Effector memory CD4-positive, alpha-beta T cell (primary cell): ENCODE measurements at regions not wholly inside any gene's neighbourhood (a gene's known extent, or its start where the extent isn't known, plus 50 kb on each side); places are given as distances from the start of the nearest gene placed in this dataset.

Experiments
- DNase-seq, 3 donors: peaks; one replicate each; pipeline ENCODE4 v3.0.0-alpha.2; 2020
- H3K27ac ChIP-seq: 2 replicates; pipeline ENCODE4 v1.7.0; 2013; ENCODE audit warnings: mild to moderate bottlenecking, low read length, moderate library complexity; ENCODE audit not compliant: insufficient read depth, poor library complexity, severe bottlenecking
- H3K27me3 ChIP-seq: replicated peaks from 2 replicates; pipeline ENCODE4 v1.7.0; 2013; ENCODE audit warnings: mild to moderate bottlenecking, low read length; ENCODE audit not compliant: insufficient read depth, control insufficient read depth, poor library complexity, severe bottlenecking
- H3K36me3 ChIP-seq: 2 replicates; pipeline ENCODE4 v1.7.0; 2013; ENCODE audit warnings: mild to moderate bottlenecking, low read length, moderate library complexity; ENCODE audit not compliant: control insufficient read depth, insufficient read depth
- H3K4me1 ChIP-seq: 2 replicates; pipeline ENCODE4 v1.7.0; 2013; ENCODE audit warnings: low read length, mild to moderate bottlenecking; ENCODE audit not compliant: control insufficient read depth, insufficient read depth, poor library complexity, severe bottlenecking
- H3K4me3 ChIP-seq: 2 replicates; pipeline ENCODE4 v1.7.0; 2013; ENCODE audit warnings: low read length, low read depth, mild to moderate bottlenecking; ENCODE audit not compliant: insufficient read depth, poor library complexity, severe bottlenecking
- H3K9me3 ChIP-seq: 2 replicates; pipeline ENCODE4 v1.7.0; 2013; ENCODE audit warnings: mild to moderate bottlenecking, low read length, moderate library complexity; ENCODE audit not compliant: control insufficient read depth

- H3K9me3 ChIP-seq: no peaks in the 10 kb centered on the region
- H3K36me3 ChIP-seq: no peaks in the 10 kb centered on the region
- no peak for DNase-seq
- no peak overlapping the region for H3K4me3 ChIP-seq
- no peaks in the 10 kb centered on the region for H3K27me3 ChIP-seq
- no peaks in the 10 kb centered on the region for H3K4me1 ChIP-seq
- H3K27ac ChIP-seq: no peak overlapping the region
These were observed 654.5 kb upstream of the CELF2 start for GRCh38 chr10:10363217-10363616.

DNA sequence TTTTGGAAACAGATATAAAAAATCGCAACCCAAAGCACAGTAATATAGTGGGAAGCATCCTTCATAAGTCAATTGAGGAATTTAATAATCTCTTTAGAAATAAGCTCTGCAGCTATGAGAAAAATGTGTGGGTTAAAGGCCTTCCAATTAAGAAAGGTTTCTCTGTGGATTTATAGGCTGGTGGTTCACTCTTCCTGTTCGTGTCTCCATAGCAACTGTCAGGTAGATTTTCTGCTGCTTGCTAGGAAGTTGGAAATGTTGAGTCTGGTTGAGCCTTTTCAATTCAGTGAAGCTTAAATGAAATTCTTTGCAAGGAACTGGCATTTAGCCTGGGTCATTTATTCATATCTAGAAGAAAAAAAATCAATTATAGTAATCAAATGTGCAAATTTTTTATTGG lies 652.8 kb upstream of the CELF2 start:
- Histone ChIP-seq H3K27me3 (no peaks in the 10 kb centered on the region), H3K9me3 (no peaks in the 10 kb centered on the region), H3K27ac (no peak overlapping the region), H3K4me3 (no peak overlapping the region), H3K36me3 (no peaks in the 10 kb centered on the region), H3K4me1 (no peaks in the 10 kb centered on the region)
- DNase-seq: no peak

DNA sequence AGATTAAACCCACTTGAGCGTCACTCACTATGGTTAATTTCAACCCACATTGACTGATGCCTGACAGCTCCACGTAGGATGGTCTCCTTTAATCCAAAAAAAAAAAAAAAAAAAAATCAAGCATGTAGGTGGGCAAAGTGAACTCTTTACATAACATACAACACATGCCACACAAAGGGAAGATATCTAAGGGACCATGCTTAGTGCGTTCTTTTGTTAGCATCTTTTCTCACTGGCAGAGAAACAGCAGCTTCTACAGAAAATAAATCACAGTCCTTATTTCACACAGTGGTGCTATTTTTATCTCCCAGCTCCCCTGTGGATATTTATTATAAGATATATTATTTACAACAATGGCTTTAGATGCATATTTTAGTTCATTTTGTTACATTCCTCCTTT lies 652.0 kb upstream of the CELF2 start:
- Histone ChIP-seq H3K27me3 (no peaks in the 10 kb centered on the region), H3K4me3 (no peak overlapping the region), H3K36me3 (no peaks in the 10 kb centered on the region), H3K9me3 (no peaks in the 10 kb centered on the region), H3K4me1 (no peaks in the 10 kb centered on the region), H3K27ac (no peak overlapping the region)
- no peak for DNase-seq

- no peaks in the 10 kb centered on the region for H3K36me3 ChIP-seq
- no peaks in the 10 kb centered on the region for H3K27me3 ChIP-seq
- no peak for DNase-seq
- no peak overlapping the region for H3K27ac ChIP-seq
- no peaks in the 10 kb centered on the region for H3K9me3 ChIP-seq
- H3K4me1 ChIP-seq: no peaks in the 10 kb centered on the region
- H3K4me3 ChIP-seq: no peak overlapping the region
These were observed 650.8 kb upstream of the CELF2 start for GRCh38 chr10:10366836-10367235.

- DNase-seq: no peak
- Histone ChIP-seq H3K27ac (no peak overlapping the region), H3K4me3 (no peak overlapping the region), H3K36me3 (no peaks in the 10 kb centered on the region), H3K9me3 (no peaks in the 10 kb centered on the region), H3K4me1 (no peaks in the 10 kb centered on the region), H3K27me3 (no peaks in the 10 kb centered on the region)
These were observed 650.4 kb upstream of the CELF2 start for GRCh38 chr10:10367264-10367663.

- H3K36me3 ChIP-seq: no peaks in the 10 kb centered on the region
- no peaks in the 10 kb centered on the region for H3K4me1 ChIP-seq
- H3K4me3 ChIP-seq: no peak overlapping the region
- H3K27ac ChIP-seq: no peak overlapping the region
- H3K27me3 ChIP-seq: no peaks in the 10 kb centered on the region
- no peaks in the 10 kb centered on the region for H3K9me3 ChIP-seq
- DNase-seq: no peak
These were observed 648.6 kb upstream of the CELF2 start for GRCh38 chr10:10368951-10369576.

- no peaks in the 10 kb centered on the region for H3K4me1 ChIP-seq
- no peak for DNase-seq
- H3K27ac ChIP-seq: no peak overlapping the region
- no peaks in the 10 kb centered on the region for H3K9me3 ChIP-seq
- no peak overlapping the region for H3K4me3 ChIP-seq
- H3K27me3 ChIP-seq: no peaks in the 10 kb centered on the region
- H3K36me3 ChIP-seq: no peaks in the 10 kb centered on the region
These were observed 631.8 kb upstream of the CELF2 start for GRCh38 chr10:10385831-10386230.

GRCh38 chr10:10389182-10389581 lies 628.5 kb upstream of the CELF2 start:
- no peak for DNase-seq
- H3K27ac ChIP-seq: no peak overlapping the region
- no peaks in the 10 kb centered on the region for H3K36me3 ChIP-seq

GRCh38 chr10:10392511-10392910 lies 625.2 kb upstream of the CELF2 start:
- Histone ChIP-seq H3K9me3 (no peaks in the 10 kb centered on the region), H3K36me3 (no peaks in the 10 kb centered on the region), H3K27me3 (no peaks in the 10 kb centered on the region), H3K4me1 (no peaks in the 10 kb centered on the region), H3K4me3 (no peak overlapping the region), H3K27ac (no peak overlapping the region)
- DNase-seq: no peak

More at GRCh38 chr10:10389182-10389581, 628.5 kb upstream of the CELF2 start:
- H3K4me3 ChIP-seq: no peak overlapping the region
- H3K9me3 ChIP-seq: no peaks in the 10 kb centered on the region
- no peaks in the 10 kb centered on the region for H3K4me1 ChIP-seq
- H3K27me3 ChIP-seq: no peaks in the 10 kb centered on the region

DNA sequence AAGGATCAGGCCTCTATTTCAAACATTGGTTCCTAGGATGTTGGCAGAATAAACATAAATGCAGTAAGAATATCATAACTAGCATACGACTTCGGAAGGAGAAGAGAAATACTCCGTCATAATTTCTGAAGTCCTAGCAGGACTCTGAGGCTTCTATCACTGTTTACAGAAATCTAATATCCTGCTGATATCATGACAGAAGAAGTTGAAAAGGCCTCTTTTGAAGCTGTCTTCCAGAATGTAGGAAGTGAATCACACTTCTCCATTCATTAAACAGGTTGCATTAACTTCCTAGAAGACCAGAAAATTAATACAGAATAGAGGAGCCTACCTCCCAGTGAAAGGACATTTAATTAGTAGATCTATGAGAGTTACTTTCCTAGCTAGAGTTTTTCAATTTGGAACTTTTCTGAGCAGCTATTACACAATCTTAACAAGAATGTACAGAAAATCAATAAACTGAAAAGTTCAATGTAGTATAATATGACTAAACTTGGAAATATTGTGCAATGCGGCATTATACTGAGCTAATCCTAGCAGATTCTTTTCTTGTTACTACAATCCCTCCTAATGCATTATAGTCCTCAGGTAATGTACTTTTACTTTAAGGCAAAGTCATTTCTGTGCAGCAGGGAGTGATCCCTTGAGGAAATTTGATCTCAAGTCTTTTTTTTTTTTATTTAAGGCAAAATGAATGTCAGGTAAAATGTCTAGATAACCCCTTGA lies 622.6 kb upstream of the CELF2 start:
- H3K4me3 ChIP-seq: no peak overlapping the region
- H3K27me3 ChIP-seq: no peaks in the 10 kb centered on the region
- H3K27ac ChIP-seq: no peak overlapping the region
- H3K4me1 ChIP-seq: no peaks in the 10 kb centered on the region
- no peaks in the 10 kb centered on the region for H3K9me3 ChIP-seq
- no peaks in the 10 kb centered on the region for H3K36me3 ChIP-seq
- DNase-seq: no peak
